ENCODE measurements at regions not wholly inside any gene's neighbourhood (a gene's known extent, or its start where the extent isn't known, plus 50 kb on each side); places are given as distances from the start of the nearest gene placed in this dataset.
"Not testable (repeated sequence)": the region's sequence is repeated elsewhere in the genome, so short reads cannot be mapped to it uniquely, and the experiment has no call there.

DNA sequence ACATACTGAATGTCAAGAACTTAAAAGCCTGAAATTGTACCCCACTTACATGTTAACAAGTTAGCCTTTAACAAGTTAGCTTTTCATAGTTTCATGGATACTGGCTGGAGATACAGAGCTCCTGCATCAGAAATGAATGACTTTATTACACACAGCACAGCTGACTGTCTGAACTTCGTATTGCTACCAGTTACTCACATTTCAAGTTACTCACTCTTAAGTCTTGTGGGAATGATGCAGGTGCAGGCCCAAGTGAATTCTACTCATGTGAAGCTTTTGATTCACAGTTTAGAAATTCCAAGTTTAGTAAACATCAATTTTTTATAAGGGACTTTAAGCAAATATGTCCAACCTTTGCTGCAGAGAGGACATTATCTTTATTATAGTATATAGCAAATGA, 762.2 kb upstream of the PRR20A start:
- Mint-ChIP-seq H3K9me3 (peaks cover 18% of the 10 kb centered on the region), H3K4me1 (no peaks in the 10 kb centered on the region), H3K27me3 (no peaks in the 10 kb centered on the region), H3K27ac (no peak overlapping the region), H3K36me3 (peaks cover 1% of the 10 kb centered on the region), H3K4me3 (no peak overlapping the region)
- CTCF ChIA-PET = no interaction called here
- DNase-seq = no peak

GRCh38 chr13:56393549-56393948, 747.2 kb upstream of the PRR20A start:
- CTCF ChIA-PET = no interaction called here

DNA sequence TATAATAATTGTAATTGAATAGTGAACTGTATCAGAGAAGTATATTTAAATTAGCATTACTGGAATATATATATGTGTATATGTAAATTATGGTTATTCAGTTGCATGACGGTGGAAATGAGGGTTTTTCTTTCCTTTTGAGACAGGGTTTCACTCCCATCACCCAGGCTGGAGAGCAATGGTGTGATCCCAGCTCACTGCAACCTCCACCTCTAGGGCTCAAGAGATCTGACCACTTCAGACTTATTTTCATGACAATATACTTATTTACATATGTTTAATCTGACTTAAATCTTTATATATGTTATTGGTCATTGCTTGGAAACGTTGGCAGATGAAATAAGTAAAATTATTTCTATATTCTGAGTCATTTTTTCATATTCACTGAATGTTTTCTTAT, 744.4 kb upstream of the PRR20A start:
- Mint-ChIP-seq H3K4me1 (no peaks in the 10 kb centered on the region), H3K9me3 (peaks cover 9% of the 10 kb centered on the region), H3K27me3 (no peaks in the 10 kb centered on the region), H3K36me3 (no peaks in the 10 kb centered on the region), H3K27ac (no peak overlapping the region), H3K4me3 (no peak overlapping the region)
- no peak for DNase-seq
- CTCF ChIA-PET = no interaction called here

More at GRCh38 chr13:56393549-56393948, 747.2 kb upstream of the PRR20A start:
- H3K9me3 Mint-ChIP-seq = peaks cover 11% of the 10 kb centered on the region
- no peaks in the 10 kb centered on the region for H3K36me3 Mint-ChIP-seq
- no peak overlapping the region for H3K4me3 Mint-ChIP-seq
- no peaks in the 10 kb centered on the region for H3K27me3 Mint-ChIP-seq
- no peak for DNase-seq
- no peaks in the 10 kb centered on the region for H3K4me1 Mint-ChIP-seq
- H3K27ac Mint-ChIP-seq = no peak overlapping the region

DNA sequence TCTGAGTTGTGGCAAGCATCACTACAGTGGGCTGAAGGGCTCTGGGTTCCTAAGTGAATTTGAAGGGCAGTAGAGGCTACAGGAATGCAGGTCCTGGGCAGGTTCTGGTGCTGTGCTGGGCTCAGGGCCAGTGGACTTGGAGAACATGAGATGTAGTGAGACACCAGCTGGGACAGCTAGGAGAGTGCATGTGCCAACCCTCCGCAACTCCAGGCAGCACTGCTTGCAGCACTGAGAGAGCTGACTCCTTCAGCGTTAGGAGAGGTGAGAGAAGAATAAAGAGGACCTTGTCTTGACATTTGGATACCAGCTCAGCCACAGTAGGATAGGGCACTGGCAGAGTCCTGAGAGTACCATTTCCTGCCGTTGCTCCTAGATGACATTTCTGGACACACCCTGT, 739.9 kb upstream of the PRR20A start:
- Mint-ChIP-seq H3K9me3 (peaks cover 17% of the 10 kb centered on the region), H3K36me3 (no peaks in the 10 kb centered on the region), H3K27ac (no peak overlapping the region), H3K27me3 (no peaks in the 10 kb centered on the region), H3K4me1 (no peaks in the 10 kb centered on the region), H3K4me3 (no peak overlapping the region)
- DNase-seq = no peak
- CTCF ChIA-PET = no interaction called here

DNA sequence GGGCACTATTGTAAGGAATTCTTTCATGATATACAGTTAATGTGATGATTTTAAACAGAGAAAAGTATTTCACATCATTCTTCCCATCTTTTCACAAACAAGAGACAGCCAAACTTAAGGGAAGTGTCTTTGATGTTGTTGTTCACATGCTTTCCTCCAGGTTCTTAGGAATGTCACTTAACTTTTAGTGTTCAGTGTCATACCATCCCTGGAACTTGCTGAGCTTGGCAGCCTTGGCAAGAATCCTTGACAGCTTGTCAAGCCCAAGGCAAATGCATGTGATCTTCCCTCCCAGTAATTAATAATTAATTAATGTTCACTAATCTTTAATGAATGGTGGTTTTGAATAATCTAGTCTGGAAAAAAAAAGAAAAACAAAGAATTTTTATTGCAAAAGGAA, 727.9 kb upstream of the PRR20A start:
- Mint-ChIP-seq H3K27ac (no peak overlapping the region), H3K4me1 (no peaks in the 10 kb centered on the region), H3K36me3 (no peaks in the 10 kb centered on the region), H3K4me3 (no peak overlapping the region), H3K9me3 (peaks cover 5% of the 10 kb centered on the region), H3K27me3 (no peaks in the 10 kb centered on the region)
- CTCF ChIA-PET = no interaction called here
- no peak for DNase-seq

DNA sequence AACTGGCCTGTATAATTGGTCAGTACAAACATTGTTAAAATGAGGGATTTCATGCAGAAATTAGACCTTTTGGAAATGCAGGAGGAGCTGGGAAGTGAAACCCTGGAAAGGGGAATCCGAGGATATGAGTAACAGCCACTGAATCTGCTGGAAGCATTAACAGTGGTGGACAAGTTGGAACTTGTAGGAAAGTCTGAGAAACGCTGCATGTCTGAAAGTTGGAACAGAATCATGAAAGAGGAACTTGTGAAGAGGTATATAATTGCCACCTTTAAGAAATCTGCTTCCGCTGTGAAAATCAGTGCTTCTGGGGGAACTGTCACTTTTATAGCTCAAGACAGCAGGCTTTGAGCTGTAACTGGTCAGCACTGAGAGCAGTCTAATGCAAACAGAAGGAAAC, 716.5 kb upstream of the PRR20A start:
- no peaks in the 10 kb centered on the region for H3K4me1 Mint-ChIP-seq
- CTCF ChIA-PET = no interaction called here
- H3K9me3 Mint-ChIP-seq = peaks cover 2% of the 10 kb centered on the region
- no peak for DNase-seq
- no peaks in the 10 kb centered on the region for H3K27me3 Mint-ChIP-seq
- no peaks in the 10 kb centered on the region for H3K36me3 Mint-ChIP-seq
- H3K27ac Mint-ChIP-seq = no peak overlapping the region
- no peak overlapping the region for H3K4me3 Mint-ChIP-seq

GRCh38 chr13:56457535-56458190, 683.1 kb upstream of the PRR20A start:
- Mint-ChIP-seq H3K4me3 (no peak overlapping the region), H3K36me3 (no peaks in the 10 kb centered on the region), H3K4me1 (no peaks in the 10 kb centered on the region), H3K27me3 (no peaks in the 10 kb centered on the region), H3K9me3 (peaks cover 11% of the 10 kb centered on the region), H3K27ac (no peak overlapping the region)
- DNase-seq = no peak
- CTCF ChIA-PET = no interaction called here

- Mint-ChIP-seq H3K9me3 (peaks cover 10% of the 10 kb centered on the region), H3K4me3 (no peak overlapping the region), H3K27ac (no peak overlapping the region), H3K27me3 (no peaks in the 10 kb centered on the region), H3K36me3 (no peaks in the 10 kb centered on the region), H3K4me1 (no peaks in the 10 kb centered on the region)
- CTCF ChIA-PET = interaction anchor here (0.6 kb wide), 1 partner anchor 271 kb away, joined by 3 read pairs; no protein-coding TSS in a partner anchor
- DNase-seq = no peak
Measured at GRCh38 chr13:56459286-56459685, 681.4 kb upstream of the PRR20A start.

- Mint-ChIP-seq H3K27me3 (no peaks in the 10 kb centered on the region), H3K36me3 (no peaks in the 10 kb centered on the region), H3K27ac (no peak overlapping the region), H3K4me3 (no peak overlapping the region), H3K9me3 (peaks cover 2% of the 10 kb centered on the region), H3K4me1 (no peaks in the 10 kb centered on the region)
- DNase-seq = no peak
- CTCF ChIA-PET = no interaction called here
Measured at GRCh38 chr13:56501750-56502149, 639.0 kb upstream of the PRR20A start.

DNA sequence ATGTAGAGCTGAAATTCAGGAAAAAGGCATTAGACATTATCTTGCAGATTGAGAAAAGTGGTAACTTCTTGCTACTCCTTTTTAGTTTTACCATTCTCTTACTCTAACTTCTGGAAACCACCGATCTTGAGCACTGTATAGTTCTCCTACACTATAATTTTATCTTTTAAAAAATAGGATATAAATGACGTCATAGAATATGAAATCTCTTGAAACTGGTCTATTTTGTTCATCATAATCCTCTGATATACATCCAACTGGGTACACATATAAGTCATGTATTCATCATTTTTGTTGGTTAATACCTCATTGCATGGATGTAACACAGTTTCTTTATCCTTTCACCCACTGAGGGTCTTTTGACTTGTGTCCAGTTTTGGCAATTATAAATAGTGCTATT, 629.9 kb upstream of the PRR20A start:
- no peak overlapping the region for H3K4me3 Mint-ChIP-seq
- no peaks in the 10 kb centered on the region for H3K36me3 Mint-ChIP-seq
- no peaks in the 10 kb centered on the region for H3K27me3 Mint-ChIP-seq
- H3K4me1 Mint-ChIP-seq = no peaks in the 10 kb centered on the region
- no peak overlapping the region for H3K27ac Mint-ChIP-seq
- CTCF ChIA-PET = no interaction called here
- H3K9me3 Mint-ChIP-seq = peaks cover 6% of the 10 kb centered on the region
- no peak for DNase-seq

- H3K4me3 Mint-ChIP-seq, H3K27me3 Mint-ChIP-seq, H3K36me3 Mint-ChIP-seq, H3K4me1 Mint-ChIP-seq, H3K27ac Mint-ChIP-seq, DNase-seq, H3K9me3 Mint-ChIP-seq, CTCF ChIA-PET: not testable (repeated sequence)
Measured at GRCh38 chr13:56512336-56512735, 628.4 kb upstream of the PRR20A start.

DNA sequence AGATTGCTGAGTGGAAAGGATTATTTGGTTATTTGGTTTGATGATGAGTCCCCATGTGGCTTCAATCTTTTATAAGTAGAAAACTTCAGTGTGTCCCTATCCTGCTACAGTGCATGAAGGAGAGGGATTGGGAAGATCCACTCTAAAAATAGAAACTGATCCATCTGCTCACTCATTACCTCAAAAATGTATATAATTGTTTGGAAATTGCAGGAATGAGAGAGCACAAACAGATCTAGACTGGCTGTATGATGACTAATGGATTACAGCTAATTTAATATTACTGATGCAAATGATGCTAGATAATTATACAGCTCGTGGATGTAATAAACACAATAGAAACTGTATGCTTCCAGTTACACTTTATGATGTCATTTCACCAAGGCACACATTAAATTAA, 625.3 kb upstream of the PRR20A start:
- H3K4me1 Mint-ChIP-seq = no peaks in the 10 kb centered on the region
- H3K4me3 Mint-ChIP-seq = no peak overlapping the region
- no peak for DNase-seq
- CTCF ChIA-PET = no interaction called here
- H3K27me3 Mint-ChIP-seq = no peaks in the 10 kb centered on the region
- H3K36me3 Mint-ChIP-seq = no peaks in the 10 kb centered on the region
- peaks cover 2% of the 10 kb centered on the region for H3K9me3 Mint-ChIP-seq
- H3K27ac Mint-ChIP-seq = no peak overlapping the region

GRCh38 chr13:56528040-56528790, 612.5 kb upstream of the PRR20A start:
- Mint-ChIP-seq H3K4me3 (no peak overlapping the region), H3K9me3 (peaks cover 8% of the 10 kb centered on the region), H3K27me3 (no peaks in the 10 kb centered on the region), H3K4me1 (no peaks in the 10 kb centered on the region), H3K27ac (no peak overlapping the region), H3K36me3 (no peaks in the 10 kb centered on the region)
- CTCF ChIA-PET = no interaction called here
- DNase-seq = no peak

DNA sequence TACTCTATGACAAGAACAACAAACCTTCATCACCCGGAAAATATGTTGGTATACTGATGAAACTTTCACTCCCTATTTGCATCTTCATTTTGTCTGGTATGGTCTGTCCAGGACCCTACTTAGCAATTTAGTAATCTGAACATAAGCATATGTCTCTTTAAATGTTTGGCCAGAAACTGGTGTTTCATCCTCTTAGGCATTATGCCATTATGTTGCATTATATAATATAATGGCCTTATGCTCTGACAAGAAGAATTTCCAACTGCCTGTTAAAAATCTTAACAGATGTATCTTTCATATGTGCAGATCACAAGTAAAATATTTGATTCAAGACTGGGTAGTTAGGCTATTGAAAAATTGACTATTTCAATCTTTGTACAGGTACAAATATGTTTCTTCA, 610.6 kb upstream of the PRR20A start:
- Mint-ChIP-seq H3K27me3 (no peaks in the 10 kb centered on the region), H3K9me3 (peaks cover 2% of the 10 kb centered on the region), H3K4me1 (no peaks in the 10 kb centered on the region), H3K36me3 (no peaks in the 10 kb centered on the region), H3K4me3 (no peak overlapping the region), H3K27ac (no peak overlapping the region)
- no peak for DNase-seq
- CTCF ChIA-PET = no interaction called here

DNA sequence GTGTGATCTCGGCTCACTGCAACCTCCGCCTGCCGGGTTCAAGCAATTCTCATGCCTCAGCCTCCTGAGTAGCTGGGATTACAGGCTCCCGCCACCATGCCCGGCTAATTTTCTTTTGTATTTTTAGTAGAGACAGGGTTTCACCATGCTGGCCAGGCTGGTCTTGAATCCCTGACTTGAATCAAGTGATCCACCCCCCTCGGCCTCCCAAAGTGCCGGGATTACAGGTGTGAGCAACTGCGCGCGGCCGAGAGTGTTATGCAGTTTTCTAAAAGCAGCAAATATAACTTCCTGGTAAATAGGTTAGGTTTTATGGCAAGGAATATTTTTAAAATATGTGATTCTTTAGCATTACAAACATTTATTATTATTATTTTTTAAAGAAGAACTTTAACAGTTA, 592.8 kb upstream of the PRR20A start:
- not testable (repeated sequence) for H3K4me1 Mint-ChIP-seq, H3K27me3 Mint-ChIP-seq, H3K4me3 Mint-ChIP-seq

More for the DNA sequence above, 592.8 kb upstream of the PRR20A start:
- H3K27ac Mint-ChIP-seq, H3K36me3 Mint-ChIP-seq, CTCF ChIA-PET, DNase-seq, H3K9me3 Mint-ChIP-seq: not testable (repeated sequence)

Measured in activated naive CD4-positive, alpha-beta T cell treated with anti-CD3 and anti-CD28 coated beads, Interleukin-2, amount 10 ng/mL, durations not matched to agents 7 days and 5 days (primary cell).